K562 (cell line): ENCODE measurements at regions not wholly inside any gene's neighbourhood (a gene's known extent, or its start where the extent isn't known, plus 50 kb on each side); places are given as distances from the start of the nearest gene placed in this dataset.

Experiments used
- ATAC-seq: fragments of 200-7000 bp; cut with Tn5 transposase; 3 replicates; pipeline ENCODE4 v1.9.1; 2020; ENCODE audit warnings: moderate library complexity
- BruUV-seq: library from RNA; stranded (reverse); fragments of 400-500 nt; replicated peaks from 2 replicates; lab custom pipeline; 2021; lab: Mats Ljungman, UMichigan
- CTCF ChIA-PET: fragments of 300-600 bp; formaldehyde crosslinking; extraction: SDS; loops from one replicate; lab custom pipeline; 2021; ENCODE audit warnings: low intra/inter-chr PET ratio; lab: Yijun Ruan, JAX
- POLR2A ChIA-PET: fragments of 300-600, 350-650 bp; sonication (Branson Sonifier 250); formaldehyde crosslinking; extraction: SDS; loops from one replicate; lab custom pipeline; 2021; ENCODE audit warnings: antibody characterized with exemption, inconsistent platforms; lab: Yijun Ruan, JAX
- DNase-seq, 4 experiments: peaks; one replicate each; pipeline versions ENCODE4 v3.0.0 to v3.0.0-alpha.2; 2011 to 2018; ENCODE audit warnings: low spot score in 3 of 4, mixed read lengths in 3 of 4; ENCODE audit errors: extremely low read depth in 1 of 4
- FAIRE-seq: peaks from 2 replicates; lab custom pipeline; 2011; peaks lifted over from hg19 to GRCh38; lab: Jason Lieb, UNC
- H2AFZ ChIP-seq: 2 replicates; pipeline ENCODE4 v1.6.0; 2011; ENCODE audit warnings: low read depth, low read length, control low read depth, inconsistent platforms
- H3K27ac ChIP-seq: fragments of 200-600 bp; 3 replicates; pipeline ENCODE4 v1.8.0; 2011; ENCODE audit warnings: low read depth, mild to moderate bottlenecking, control low read depth, inconsistent platforms, low read length, moderate library complexity, mixed read lengths; ENCODE audit errors: extremely low read depth
- H3K27me3 ChIP-seq, 2 experiments: fragments of 300-600 bp in 1 of 2; 2 replicates in 1 of 2; 3 replicates in 1 of 2; pipeline versions ENCODE4 v1.6.0 to v1.8.0; 2011; ENCODE audit warnings: inconsistent platforms in 2 of 2, low read length in 2 of 2, mild to moderate bottlenecking in 1 of 2, mixed read lengths in 1 of 2, moderate library complexity in 1 of 2; ENCODE audit not compliant: control insufficient read depth in 2 of 2, insufficient read depth in 2 of 2
- H3K36me3 ChIP-seq: fragments of 300-600 bp; 3 replicates; pipeline ENCODE4 v1.8.0; 2011; ENCODE audit warnings: mild to moderate bottlenecking, low read length, inconsistent platforms; ENCODE audit not compliant: control insufficient read depth, insufficient read depth
- H3K4me1 ChIP-seq, 2 experiments: fragments of 200-600 bp in 1 of 2; replicated peaks in 1 of 2; 2 replicates in 1 of 2; 3 replicates in 1 of 2; pipeline versions ENCODE4 v1.5.1 to v1.8.0; 2011; ENCODE audit warnings: inconsistent platforms in 2 of 2, low read length in 2 of 2, mild to moderate bottlenecking in 1 of 2, mixed read lengths in 1 of 2, moderate library complexity in 1 of 2; ENCODE audit not compliant: control insufficient read depth in 2 of 2, insufficient read depth in 2 of 2
- H3K4me2 ChIP-seq: 2 replicates; pipeline ENCODE4 v1.6.1; 2011; ENCODE audit warnings: low read length, control low read depth, inconsistent platforms, mixed read lengths; ENCODE audit not compliant: insufficient read depth
- H3K4me3 ChIP-seq: fragments of 200-600 bp; sonication (generic), shearing (Covaris generic); 2 replicates; pipeline ENCODE4 v1.5.1; 2016; ENCODE audit warnings: control low read depth, inconsistent platforms
- H3K79me2 ChIP-seq: fragments of 200-600 bp; 3 replicates; pipeline ENCODE4 v1.8.0; 2011; ENCODE audit warnings: low read length, inconsistent platforms; ENCODE audit not compliant: control insufficient read depth, insufficient read depth
- H3K9ac ChIP-seq, 2 experiments: 2 replicates each; pipeline versions ENCODE4 v1.6.0 to v1.6.1; 2011; ENCODE audit warnings: low read depth in 2 of 2, low read length in 2 of 2, control low read depth in 1 of 2, inconsistent platforms in 1 of 2, mild to moderate bottlenecking in 1 of 2, mixed read lengths in 1 of 2; ENCODE audit not compliant: insufficient read depth in 1 of 2
- H3K9me1 ChIP-seq: one replicate; pipeline ENCODE4 v1.6.0; 2011; ENCODE audit warnings: inconsistent platforms, mild to moderate bottlenecking, low read length, moderate library complexity; ENCODE audit not compliant: control insufficient read depth, insufficient read depth
- H3K9me3 ChIP-seq: replicated peaks from 2 replicates; pipeline ENCODE4 v1.5.1; 2011; ENCODE audit warnings: low read depth, low read length, inconsistent platforms; ENCODE audit not compliant: control insufficient read depth, insufficient read depth
- H4K20me1 ChIP-seq: replicated peaks from 2 replicates; pipeline ENCODE4 v1.6.1; 2011; ENCODE audit warnings: low read length, inconsistent platforms, mixed read lengths; ENCODE audit not compliant: control insufficient read depth, insufficient read depth
- CBFB ChIP-seq: sonication (generic); formaldehyde crosslinking; IDR thresholded peaks from 2 replicates; pipeline ENCODE4 v1.4.0; 2020; ENCODE audit warnings: mild to moderate bottlenecking, missing genetic modification reagents
- CCAR2 ChIP-seq: fragments of 200-400 bp; formaldehyde crosslinking; IDR thresholded peaks from 2 replicates; pipeline ENCODE4 v1.6.1; 2017; ENCODE audit warnings: mild to moderate bottlenecking, low read depth, low read length
- KDM4B ChIP-seq, 2 experiments: fragments of 450-650 bp in 1 of 2; sonication (generic) in 1 of 2; IDR thresholded peaks; 2 replicates each; pipeline ENCODE4 v1.6.1; 2016 to 2017; ENCODE audit warnings: borderline replicate concordance in 2 of 2, antibody characterized with exemption in 1 of 2, low read depth in 1 of 2, mild to moderate bottlenecking in 1 of 2
- NCOA2 ChIP-seq, 2 experiments: fragments of 450-650 bp; IDR thresholded peaks; 2 replicates each; pipeline ENCODE4 v1.6.1; 2018; ENCODE audit warnings: mild to moderate bottlenecking in 2 of 2, moderate library complexity in 1 of 2; ENCODE audit not compliant: partially characterized antibody in 2 of 2
- SNRNP70 ChIP-seq: fragments of 200-400 bp; formaldehyde crosslinking; optimal IDR thresholded peaks from 2 replicates; pipeline ENCODE3; 2017; ENCODE audit warnings: low read depth, low read length
- TCFL5 ChIP-seq: fragments of 250-450 bp; sonication (Bioruptor Pico); conservative IDR thresholded peaks from 2 replicates; pipeline ENCODE4 v1.6.1; 2021; ENCODE audit warnings: mild to moderate bottlenecking, moderate library complexity, matching md5 sums
- ZNF354B ChIP-seq: fragments of 250-450 bp; sonication (Bioruptor Pico); IDR thresholded peaks from 2 replicates; pipeline ENCODE4 v1.4.0; 2020
- ZNF668 ChIP-seq: fragments of 250-450 bp; sonication (Bioruptor Pico); IDR thresholded peaks from 2 replicates; pipeline ENCODE4 v1.8.0; 2022; ENCODE audit warnings: mild to moderate bottlenecking, inconsistent platforms
- WGBS: fragments of 100-300 bp; shearing (Covaris generic); methylation state at CpG from one replicate; pipeline ENCODE4 v1.1.6; 2016; ENCODE audit warnings: low coverage, mixed read lengths; ENCODE audit not compliant: insufficient coverage; ENCODE audit errors: missing lambda C conversion rate; 5-methylcytosine and 5-hydroxymethylcytosine counted together
- in situ Hi-C: fragments of 300-500 bp; cut with MboI; formaldehyde crosslinking; loops from 4 replicates; pipeline ENCODE4 v1.15.0; 2018; ENCODE audit warnings: inconsistent platforms, mixed read lengths
- intact Hi-C: fragments of 100-400 bp; cut with micrococcal nuclease; formaldehyde crosslinking; loops from 2 replicates; pipeline ENCODE4 v1.14.2; 2022

GRCh38 chr3:86772699-86773098 is 218.2 kb downstream of the VGLL3 start (continued):
- TF ChIP-seq TCFL5 (CRISPR knock-in tag), result no peak
- TF ChIP-seq KDM4B (IDR thresholded peaks at IDR 0.05; ENCODE audit: borderline replicate concordance in 2 of 2, low read depth in 1 of 2), result no peak
- TF ChIP-seq, all 486 proteins: peak for 0

DNA sequence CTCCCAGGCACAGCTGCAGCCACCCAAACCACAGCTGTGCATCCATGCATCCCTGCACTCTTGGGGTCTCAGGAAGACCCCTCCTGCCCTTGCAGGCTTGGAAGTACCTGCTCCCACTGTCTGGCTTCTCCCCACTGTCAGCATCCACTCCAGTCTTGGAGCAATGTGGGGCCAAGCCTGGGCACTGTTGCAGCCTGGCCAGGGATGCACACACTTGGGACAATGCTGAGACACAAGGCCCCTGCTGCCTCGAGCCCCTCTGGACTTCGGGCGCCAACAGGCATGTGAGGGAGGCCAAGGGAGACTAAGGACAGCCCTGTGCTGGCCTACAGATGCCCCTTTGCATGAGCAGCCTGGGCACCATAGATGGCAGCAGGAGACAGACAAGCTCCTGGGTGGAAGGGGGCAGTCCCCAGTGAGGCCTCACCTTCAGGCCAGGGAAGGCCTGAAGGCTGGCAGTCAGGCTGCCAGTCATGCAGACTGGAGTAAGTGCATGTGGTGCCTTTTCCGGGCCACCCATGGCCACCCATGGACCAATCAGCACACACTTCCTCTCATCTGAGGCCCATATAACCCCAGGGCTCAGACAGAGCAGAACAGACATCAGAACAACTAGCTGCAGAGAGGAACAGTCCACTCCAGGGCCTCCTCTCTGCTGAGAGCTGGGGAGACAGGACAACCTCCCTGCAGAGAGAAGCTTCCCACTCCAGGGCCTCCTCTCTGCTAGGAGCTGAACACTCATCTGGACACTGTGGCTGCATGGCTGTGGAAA is 219.0 kb downstream of the VGLL3 start:
- ATAC-seq (no peak), DNase-seq (no peak), FAIRE-seq (no peak)
- Histone ChIP-seq H3K9me3 (no peaks in the 10 kb centered on the region), H3K27me3 (no peaks in the 10 kb centered on the region), H3K4me3 (no peak overlapping the region), H3K36me3 (no peaks in the 10 kb centered on the region), H3K4me1 (no peaks in the 10 kb centered on the region), H3K4me2 (no peak overlapping the region), H3K79me2 (no peaks in the 10 kb centered on the region), H2AFZ (no peak overlapping the region), H3K27ac (no peak overlapping the region), H4K20me1 (no peaks in the 10 kb centered on the region), H3K9ac (no peak overlapping the region), H3K9me1 (no peaks in the 10 kb centered on the region)
- BruUV-seq, result no TSS peak
- WGBS, result 0% methylated on average over 2 of the region's 4 CpGs
- POLR2A ChIA-PET, result no interaction called here
- CTCF ChIA-PET, result no interaction called here
- TF ChIP-seq ZNF354B, result no peak
- no peak for TF ChIP-seq NCOA2 (IDR thresholded peaks at IDR 0.05; ENCODE audit: partially characterized antibody in 2 of 2)
- TF ChIP-seq CBFB (CRISPR knock-in tag), result no peak
- TF ChIP-seq CCAR2, result no peak
- TF ChIP-seq SNRNP70, result no peak
- TF ChIP-seq ZNF668 (CRISPR knock-in tag), result no peak
- intact Hi-C loops, result loop anchor here (5.0 to 10.0 kb wide), 2 partner anchors 310 to 1233 kb away; no protein-coding TSS in a partner anchor
- in situ Hi-C loops, result no loop called here
